PFSK-1 (cell line): ENCODE measurements at regions not wholly inside any gene's neighbourhood (a gene's known extent, or its start where the extent isn't known, plus 50 kb on each side); places are given as distances from the start of the nearest gene placed in this dataset.

Source experiments
- FOXP2 ChIP-seq: optimal IDR thresholded peaks from 2 replicates; pipeline ENCODE3; 2011; ENCODE audit warnings: borderline replicate concordance, control low read depth, inconsistent platforms; ENCODE audit not compliant: insufficient read depth; ENCODE audit errors: extremely low read length, extremely low read depth
- POLR2AphosphoS5 ChIP-seq: IDR thresholded peaks from 2 replicates; pipeline ENCODE4 v1.6.1; 2012; ENCODE audit warnings: low read depth, mild to moderate bottlenecking, control low read depth, low read length, moderate library complexity
- SIN3A ChIP-seq: IDR thresholded peaks from 2 replicates; pipeline ENCODE4 v1.6.1; 2012; ENCODE audit warnings: mild to moderate bottlenecking, low read length, moderate library complexity, borderline replicate concordance; ENCODE audit not compliant: insufficient read depth
- TAF1 ChIP-seq: IDR thresholded peaks from 2 replicates; pipeline ENCODE4 v1.6.1; 2012; ENCODE audit warnings: low read length, control low read depth, borderline replicate concordance; ENCODE audit not compliant: insufficient read depth
- TF ChIP-seq, protein P1 (sequence below), 2 experiments: IDR thresholded peaks; 2 replicates each; pipeline versions ENCODE4 v1.6.1 to v1.8.0; 2011 to 2012; ENCODE audit warnings: low read depth in 2 of 2, low read length in 2 of 2, control low read depth in 1 of 2, inconsistent platforms in 1 of 2, mild to moderate bottlenecking in 1 of 2, moderate library complexity in 1 of 2; ENCODE audit not compliant: insufficient read depth in 1 of 2

DNA sequence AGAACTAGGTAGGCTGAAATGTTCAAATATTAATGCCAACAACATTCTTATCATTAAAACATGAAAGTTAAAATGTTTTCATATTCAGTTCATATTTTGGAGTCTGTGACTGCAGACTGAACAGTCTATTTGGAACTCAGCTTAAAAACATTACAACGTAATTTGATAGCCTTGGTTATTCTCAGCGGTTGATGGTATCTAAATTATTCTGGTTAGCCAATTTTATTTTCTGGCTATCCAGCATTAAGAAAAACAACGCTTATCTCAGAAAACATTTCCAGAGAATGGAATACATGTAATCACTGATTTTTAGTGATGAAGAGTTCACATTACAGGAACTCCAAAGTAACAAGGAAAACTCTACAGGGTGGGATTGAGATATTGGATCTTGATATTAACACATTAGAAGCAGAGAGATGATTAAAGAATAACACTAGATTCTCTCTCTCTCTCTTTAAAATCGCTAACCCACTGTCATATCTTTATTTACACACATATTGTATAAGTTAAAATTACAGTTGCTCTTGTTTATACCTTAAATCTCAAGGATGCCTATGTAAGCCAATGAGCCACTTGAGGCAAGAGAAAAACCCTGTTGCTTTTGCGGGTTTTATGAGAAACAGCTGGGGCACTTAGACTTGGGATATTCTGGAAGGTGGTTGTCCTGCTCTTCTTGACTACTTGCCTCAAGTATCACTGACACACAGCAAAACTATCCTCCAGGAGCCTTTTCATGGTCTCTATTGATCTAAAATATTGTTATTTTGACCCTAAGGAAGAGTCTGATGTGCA lies 84.9 kb downstream of the ICOS start:
- TF ChIP-seq, protein P1, sequence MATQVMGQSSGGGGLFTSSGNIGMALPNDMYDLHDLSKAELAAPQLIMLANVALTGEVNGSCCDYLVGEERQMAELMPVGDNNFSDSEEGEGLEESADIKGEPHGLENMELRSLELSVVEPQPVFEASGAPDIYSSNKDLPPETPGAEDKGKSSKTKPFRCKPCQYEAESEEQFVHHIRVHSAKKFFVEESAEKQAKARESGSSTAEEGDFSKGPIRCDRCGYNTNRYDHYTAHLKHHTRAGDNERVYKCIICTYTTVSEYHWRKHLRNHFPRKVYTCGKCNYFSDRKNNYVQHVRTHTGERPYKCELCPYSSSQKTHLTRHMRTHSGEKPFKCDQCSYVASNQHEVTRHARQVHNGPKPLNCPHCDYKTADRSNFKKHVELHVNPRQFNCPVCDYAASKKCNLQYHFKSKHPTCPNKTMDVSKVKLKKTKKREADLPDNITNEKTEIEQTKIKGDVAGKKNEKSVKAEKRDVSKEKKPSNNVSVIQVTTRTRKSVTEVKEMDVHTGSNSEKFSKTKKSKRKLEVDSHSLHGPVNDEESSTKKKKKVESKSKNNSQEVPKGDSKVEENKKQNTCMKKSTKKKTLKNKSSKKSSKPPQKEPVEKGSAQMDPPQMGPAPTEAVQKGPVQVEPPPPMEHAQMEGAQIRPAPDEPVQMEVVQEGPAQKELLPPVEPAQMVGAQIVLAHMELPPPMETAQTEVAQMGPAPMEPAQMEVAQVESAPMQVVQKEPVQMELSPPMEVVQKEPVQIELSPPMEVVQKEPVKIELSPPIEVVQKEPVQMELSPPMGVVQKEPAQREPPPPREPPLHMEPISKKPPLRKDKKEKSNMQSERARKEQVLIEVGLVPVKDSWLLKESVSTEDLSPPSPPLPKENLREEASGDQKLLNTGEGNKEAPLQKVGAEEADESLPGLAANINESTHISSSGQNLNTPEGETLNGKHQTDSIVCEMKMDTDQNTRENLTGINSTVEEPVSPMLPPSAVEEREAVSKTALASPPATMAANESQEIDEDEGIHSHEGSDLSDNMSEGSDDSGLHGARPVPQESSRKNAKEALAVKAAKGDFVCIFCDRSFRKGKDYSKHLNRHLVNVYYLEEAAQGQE (IDR thresholded peaks at IDR 0.05; ENCODE audit: insufficient read depth in 1 of 2, low read depth in 2 of 2, low read length in 2 of 2), result no peak
- TF ChIP-seq FOXP2 (no peak), TAF1 (no peak), SIN3A (no peak), POLR2AphosphoS5 (no peak)

DNA sequence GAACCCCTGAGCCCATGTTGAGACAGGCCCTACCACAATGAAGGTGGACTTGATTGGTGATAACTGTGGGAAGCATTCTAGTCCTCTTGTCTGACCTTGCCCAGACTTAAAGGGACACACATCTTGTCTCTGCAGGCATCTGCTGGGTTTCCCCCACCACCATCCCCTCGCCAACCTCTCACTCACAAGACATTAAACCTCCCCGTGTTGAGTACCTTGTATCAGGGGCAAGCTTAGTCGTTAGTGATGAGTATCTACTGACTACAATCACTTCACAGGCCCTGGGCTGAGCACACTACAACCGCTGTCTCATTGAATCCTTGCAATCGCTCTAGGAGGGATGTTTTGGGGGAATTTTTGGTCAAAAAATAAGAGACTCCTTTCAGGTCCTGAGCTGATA lies 86.0 kb downstream of the ICOS start:
- TF ChIP-seq POLR2AphosphoS5 (no peak), TAF1 (no peak), FOXP2 (no peak), SIN3A (no peak)
- TF ChIP-seq, protein P1 (IDR thresholded peaks at IDR 0.05; ENCODE audit: insufficient read depth in 1 of 2, low read depth in 2 of 2, low read length in 2 of 2), result no peak

- no peak for TF ChIP-seq SIN3A
- TF ChIP-seq, protein P1 (IDR thresholded peaks at IDR 0.05; ENCODE audit: insufficient read depth in 1 of 2, low read depth in 2 of 2, low read length in 2 of 2), result no peak
- TF ChIP-seq POLR2AphosphoS5, result no peak
- no peak for TF ChIP-seq FOXP2
- TF ChIP-seq TAF1, result no peak
Observed at GRCh38 chr2:204023088-204023487, 86.5 kb downstream of the ICOS start.

DNA sequence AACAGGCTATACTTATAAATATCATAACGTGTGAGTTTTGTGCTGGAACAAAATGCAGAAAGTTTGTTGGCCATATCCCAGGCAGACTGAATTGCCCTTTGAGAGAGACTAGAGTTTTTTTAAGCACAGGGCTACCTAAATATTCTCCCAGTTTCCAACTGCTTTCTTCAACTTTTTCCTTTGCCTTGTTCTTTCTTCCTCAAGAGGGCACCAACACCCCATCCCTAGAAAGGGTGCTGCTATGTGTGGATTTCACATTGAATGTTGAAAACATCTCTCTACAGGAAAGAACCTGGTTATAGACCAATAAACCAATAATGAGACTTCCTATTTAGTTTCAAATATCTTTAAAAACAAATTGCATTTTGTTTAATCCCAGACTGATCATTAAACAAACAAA lies 87.9 kb downstream of the ICOS start:
- TF ChIP-seq, protein P1 (IDR thresholded peaks at IDR 0.05; ENCODE audit: insufficient read depth in 1 of 2, low read depth in 2 of 2, low read length in 2 of 2), result no peak
- TF ChIP-seq TAF1, result no peak
- no peak for TF ChIP-seq FOXP2
- TF ChIP-seq POLR2AphosphoS5, result no peak
- TF ChIP-seq SIN3A, result no peak
